HepG2 (cell line): ENCODE measurements at regions not wholly inside any gene's neighbourhood (a gene's known extent, or its start where the extent isn't known, plus 50 kb on each side); places are given as distances from the start of the nearest gene placed in this dataset.

ENCODE experiments used
- AHDC1 ChIP-seq: sonication (generic); formaldehyde crosslinking; IDR thresholded peaks from 2 replicates; pipeline ENCODE4 v1.5.1; 2020; ENCODE audit warnings: mild to moderate bottlenecking, missing genetic modification reagents, borderline replicate concordance
- CEBPB ChIP-seq: IDR thresholded peaks from 2 replicates; pipeline ENCODE4 v1.6.1; 2011; ENCODE audit warnings: low read depth, low read length, improper control_type of control experiment, borderline replicate concordance
- HHEX ChIP-seq: IDR thresholded peaks from 2 replicates; pipeline ENCODE4 v1.6.1; 2016; ENCODE audit warnings: control low read depth
- HMG20B ChIP-seq: conservative IDR thresholded peaks from 2 replicates; pipeline ENCODE4 v1.6.1; 2016; ENCODE audit warnings: missing genetic modification reagents, missing compliant biosample characterization
- KMT2A ChIP-seq: sonication (generic); formaldehyde crosslinking; IDR thresholded peaks from 2 replicates; pipeline ENCODE4 v1.4.0; 2020; ENCODE audit warnings: missing genetic modification reagents
- NFIC ChIP-seq: IDR thresholded peaks from 2 replicates; pipeline ENCODE4 v1.6.1; 2012; ENCODE audit warnings: mild to moderate bottlenecking, low read length, inconsistent platforms
- SUZ12 ChIP-seq: fragments of 150-350 bp; IDR thresholded peaks from 2 replicates; pipeline ENCODE4 v1.6.1; 2014; ENCODE audit warnings: low read depth, low read length
- SYNCRIP ChIP-seq: fragments of 200-400 bp; formaldehyde crosslinking; IDR thresholded peaks from 2 replicates; pipeline ENCODE4 v1.6.1; 2018; ENCODE audit warnings: mild to moderate bottlenecking, low read depth, low read length; ENCODE audit not compliant: insufficient read depth
- ZBTB7A ChIP-seq: sonication (generic); formaldehyde crosslinking; IDR thresholded peaks from 2 replicates; pipeline ENCODE4 v1.8.0; 2022; ENCODE audit warnings: mild to moderate bottlenecking, missing genetic modification reagents
- ZFP91 ChIP-seq: sonication (generic); formaldehyde crosslinking; IDR thresholded peaks from 2 replicates; pipeline ENCODE4 v1.9.0; 2022; ENCODE audit warnings: missing genetic modification reagents, mild to moderate bottlenecking, borderline replicate concordance
- ZNF142 ChIP-seq: sonication (generic); formaldehyde crosslinking; IDR thresholded peaks from 2 replicates; pipeline ENCODE4 v1.4.0; 2020; ENCODE audit warnings: missing genetic modification reagents
- ZNF563 ChIP-seq: sonication (generic); formaldehyde crosslinking; IDR thresholded peaks from 2 replicates; pipeline ENCODE4 v1.8.0; 2022; ENCODE audit warnings: mild to moderate bottlenecking, moderate library complexity, missing genetic modification reagents
- ZNF577 ChIP-seq: sonication (generic); formaldehyde crosslinking; IDR thresholded peaks from 2 replicates; pipeline ENCODE4 v1.4.0; 2020; ENCODE audit warnings: mild to moderate bottlenecking, low read depth, missing genetic modification reagents, borderline replicate concordance
- ZNF713 ChIP-seq: sonication (generic); formaldehyde crosslinking; IDR thresholded peaks from 2 replicates; pipeline ENCODE4 v1.4.0; 2020; ENCODE audit warnings: mild to moderate bottlenecking, missing genetic modification reagents
- ZNF782 ChIP-seq: sonication (generic); formaldehyde crosslinking; IDR thresholded peaks from 2 replicates; pipeline ENCODE4 v1.4.0; 2020; ENCODE audit warnings: missing genetic modification reagents, mild to moderate bottlenecking, borderline replicate concordance

GRCh38 chr20:57092112-57092899, 174.1 kb downstream of the BMP7 start (continued):
- TF ChIP-seq AHDC1 (CRISPR knock-in tag): peak; percentile 20; the same call in 1 of the 2 replicates
- TF ChIP-seq ZNF563 (CRISPR knock-in tag): peak; percentile 38; the same call in 1 of the 2 replicates
- TF ChIP-seq HHEX (CRISPR knock-in tag): no peak
- 0 out of 2 replicates have a peak, but pooled peaks have one; percentile 71 for TF ChIP-seq ZNF577 (CRISPR knock-in tag)
- TF ChIP-seq KMT2A (CRISPR knock-in tag): 0 out of 2 replicates have a peak, but pooled peaks have one; percentile 47
- TF ChIP-seq ZBTB7A (CRISPR knock-in tag): 0 out of 2 replicates have a peak, but pooled peaks have one; percentile 21
- TF ChIP-seq ZNF142 (CRISPR knock-in tag): no peak
- TF ChIP-seq SYNCRIP: no peak
- TF ChIP-seq ZNF713 (CRISPR knock-in tag): no peak
- no peak for TF ChIP-seq HMG20B (CRISPR knock-in tag)
- no peak for TF ChIP-seq SUZ12
- no peak for TF ChIP-seq CEBPB
- no peak for TF ChIP-seq NFIC
- TF ChIP-seq ZFP91 (CRISPR knock-in tag): peak; percentile 63
- TF ChIP-seq ZNF782 (CRISPR knock-in tag): peak; percentile 70; the same call in 1 of the 2 replicates
